H9 (cell line): ENCODE measurements at regions not wholly inside any gene's neighbourhood (a gene's known extent, or its start where the extent isn't known, plus 50 kb on each side); places are given as distances from the start of the nearest gene placed in this dataset.

Experiments
- DNase-seq: peaks from one replicate; pipeline ENCODE4 v3.0.0-alpha.2; 2017
- H2AFZ ChIP-seq: one replicate; pipeline ENCODE4 v1.6.1; 2013; ENCODE audit warnings: mild to moderate bottlenecking, low read length, control low read depth, moderate library complexity
- H2AK5ac ChIP-seq: 2 replicates; pipeline ENCODE4 v1.6.1; 2013; ENCODE audit warnings: low read length, control low read depth, mixed read lengths; ENCODE audit not compliant: insufficient read length
- H2BK120ac ChIP-seq: one replicate; pipeline ENCODE4 v1.6.1; 2013; ENCODE audit warnings: low read depth, mild to moderate bottlenecking, low read length, control low read depth, inconsistent platforms; ENCODE audit not compliant: poor library complexity, severe bottlenecking
- H2BK12ac ChIP-seq: 2 replicates; pipeline ENCODE4 v1.6.1; 2013; ENCODE audit warnings: low read length, control low read depth, mixed read lengths, low read depth; ENCODE audit not compliant: insufficient read length
- H2BK15ac ChIP-seq: 2 replicates; pipeline ENCODE4 v1.6.1; 2013; ENCODE audit warnings: low read depth, low read length, control low read depth
- H2BK20ac ChIP-seq: one replicate; pipeline ENCODE4 v1.6.1; 2013; ENCODE audit warnings: low read depth, mild to moderate bottlenecking, low read length, control low read depth, inconsistent platforms; ENCODE audit not compliant: poor library complexity, severe bottlenecking
- H2BK5ac ChIP-seq: 2 replicates; pipeline ENCODE4 v1.6.1; 2013; ENCODE audit warnings: low read length, control low read depth, mixed read lengths; ENCODE audit not compliant: insufficient read length
- H3K14ac ChIP-seq: 2 replicates; pipeline ENCODE4 v1.6.1; 2013; ENCODE audit warnings: low read length, control low read depth; ENCODE audit not compliant: insufficient read depth
- H3K18ac ChIP-seq: 2 replicates; pipeline ENCODE4 v1.6.1; 2013; ENCODE audit warnings: low read depth, mild to moderate bottlenecking, mixed read lengths, low read length, control low read depth; ENCODE audit not compliant: insufficient read length
- H3K23ac ChIP-seq: 2 replicates; pipeline ENCODE4 v1.6.1; 2013; ENCODE audit warnings: low read length, control low read depth, mixed read lengths, low read depth; ENCODE audit not compliant: insufficient read length
- H3K23me2 ChIP-seq: 2 replicates; pipeline ENCODE4 v1.6.1; 2013; ENCODE audit warnings: low read depth, mild to moderate bottlenecking, mixed read lengths, low read length, control low read depth; ENCODE audit not compliant: insufficient read length, poor library complexity, severe bottlenecking
- H3K27ac ChIP-seq: 2 replicates; pipeline ENCODE4 v1.5.1; 2013; ENCODE audit warnings: low read length, control low read depth, mixed read lengths, low read depth; ENCODE audit not compliant: insufficient read length
- H3K27me3 ChIP-seq: 2 replicates; pipeline ENCODE4 v1.6.1; 2013; ENCODE audit warnings: low read length, control low read depth, inconsistent platforms; ENCODE audit not compliant: insufficient read depth
- H3K4ac ChIP-seq: 2 replicates; pipeline ENCODE4 v1.6.1; 2013; ENCODE audit warnings: low read depth, mild to moderate bottlenecking, control low read depth, inconsistent platforms, low read length, moderate library complexity
- H3K4me1 ChIP-seq: 2 replicates; pipeline ENCODE4 v1.6.1; 2013; ENCODE audit warnings: low read length, control low read depth, inconsistent platforms; ENCODE audit not compliant: insufficient read depth
- H3K4me2 ChIP-seq: 2 replicates; pipeline ENCODE4 v1.6.1; 2013; ENCODE audit warnings: low read length, control low read depth, mixed read lengths; ENCODE audit not compliant: insufficient read length, insufficient read depth
- H3K56ac ChIP-seq: 2 replicates; pipeline ENCODE4 v1.6.1; 2013; ENCODE audit warnings: low read depth, mild to moderate bottlenecking, mixed read lengths, low read length, control low read depth; ENCODE audit not compliant: insufficient read length
- H3K79me1 ChIP-seq: 2 replicates; pipeline ENCODE4 v1.6.1; 2013; ENCODE audit warnings: low read depth, mild to moderate bottlenecking, moderate library complexity, low read length, control low read depth, inconsistent platforms; ENCODE audit not compliant: insufficient read depth, poor library complexity, severe bottlenecking
- H3K79me2 ChIP-seq: 2 replicates; pipeline ENCODE4 v1.6.1; 2013; ENCODE audit warnings: low read length, control low read depth, inconsistent platforms; ENCODE audit not compliant: insufficient read depth
- H3K9ac ChIP-seq: 2 replicates; pipeline ENCODE4 v1.6.1; 2013; ENCODE audit warnings: low read length, control low read depth, mixed read lengths; ENCODE audit not compliant: insufficient read length; ENCODE audit errors: extremely low read depth
- H3K9me3 ChIP-seq: one replicate; pipeline ENCODE4 v1.6.1; 2013; ENCODE audit warnings: low read depth, low read length, inconsistent platforms; ENCODE audit not compliant: control insufficient read depth
- H3T11ph ChIP-seq: one replicate; pipeline ENCODE4 v1.6.1; 2013; ENCODE audit warnings: mild to moderate bottlenecking, low read length, control low read depth, inconsistent platforms
- H4K20me1 ChIP-seq: one replicate; pipeline ENCODE4 v1.6.1; 2013; ENCODE audit not compliant: control insufficient read depth, insufficient read length, insufficient read depth
- H4K5ac ChIP-seq: 2 replicates; pipeline ENCODE4 v1.6.1; 2013; ENCODE audit warnings: low read depth, mild to moderate bottlenecking, mixed read lengths, low read length, control low read depth; ENCODE audit not compliant: insufficient read length
- H4K8ac ChIP-seq: replicated peaks from 2 replicates; pipeline ENCODE4 v1.6.1; 2013; ENCODE audit warnings: low read length, control low read depth, mixed read lengths, low read depth; ENCODE audit not compliant: insufficient read length
- H4K91ac ChIP-seq: 2 replicates; pipeline ENCODE4 v1.6.1; 2013; ENCODE audit warnings: low read depth, mild to moderate bottlenecking, moderate library complexity, mixed read lengths, low read length, control low read depth; ENCODE audit not compliant: insufficient read length
- H3K27ac Mint-ChIP-seq, 3 experiments: 2 replicates in 2 of 3; 3 replicates in 1 of 3; pipeline ENCODE4 v1.8.0; 2020 to 2021; ENCODE audit warnings: mixed read lengths in 3 of 3, mild to moderate bottlenecking in 1 of 3, moderate library complexity in 1 of 3
- H3K27me3 Mint-ChIP-seq: 2 replicates; pipeline ENCODE4 v1.8.0; 2021; ENCODE audit warnings: low read depth, mild to moderate bottlenecking, moderate library complexity, mixed read lengths
- H3K36me3 Mint-ChIP-seq, 3 experiments: 2 replicates in 2 of 3; 3 replicates in 1 of 3; pipeline ENCODE4 v1.8.0; 2020 to 2021; ENCODE audit warnings: low read depth in 3 of 3, mixed read lengths in 3 of 3; ENCODE audit not compliant: insufficient read depth in 1 of 3
- H3K4me1 Mint-ChIP-seq, 2 experiments: 2 replicates each; pipeline ENCODE4 v1.8.0; 2020; ENCODE audit warnings: mixed read lengths in 2 of 2
- H3K4me3 Mint-ChIP-seq, 2 experiments: 2 replicates in 1 of 2; 3 replicates in 1 of 2; pipeline ENCODE4 v1.8.0; 2020 to 2021; ENCODE audit warnings: mild to moderate bottlenecking in 2 of 2, mixed read lengths in 2 of 2, moderate library complexity in 1 of 2
- H3K9me3 Mint-ChIP-seq, 2 experiments: 2 replicates in 1 of 2; 3 replicates in 1 of 2; pipeline ENCODE4 v1.8.0; 2020; ENCODE audit warnings: mild to moderate bottlenecking in 2 of 2, mixed read lengths in 2 of 2, moderate library complexity in 1 of 2
- WGBS: extraction: QIAGEN DNeasy Blood & Tissue Kit; methylation state at CpG from one replicate; pipeline ENCODE4 v1.1.7; 2013; ENCODE audit warnings: missing lambda C conversion rate, low lambda C conversion rate, mixed read lengths; ENCODE audit not compliant: insufficient read length; ENCODE audit errors: extremely low coverage; 5-methylcytosine and 5-hydroxymethylcytosine counted together
- TF ChIP-seq, protein P1 (sequence below): fragments of 200-600 bp; sonication (generic); conservative IDR thresholded peaks from 3 replicates; pipeline ENCODE4 v1.8.0; 2021; ENCODE audit warnings: antibody characterized with exemption, mild to moderate bottlenecking

DNA sequence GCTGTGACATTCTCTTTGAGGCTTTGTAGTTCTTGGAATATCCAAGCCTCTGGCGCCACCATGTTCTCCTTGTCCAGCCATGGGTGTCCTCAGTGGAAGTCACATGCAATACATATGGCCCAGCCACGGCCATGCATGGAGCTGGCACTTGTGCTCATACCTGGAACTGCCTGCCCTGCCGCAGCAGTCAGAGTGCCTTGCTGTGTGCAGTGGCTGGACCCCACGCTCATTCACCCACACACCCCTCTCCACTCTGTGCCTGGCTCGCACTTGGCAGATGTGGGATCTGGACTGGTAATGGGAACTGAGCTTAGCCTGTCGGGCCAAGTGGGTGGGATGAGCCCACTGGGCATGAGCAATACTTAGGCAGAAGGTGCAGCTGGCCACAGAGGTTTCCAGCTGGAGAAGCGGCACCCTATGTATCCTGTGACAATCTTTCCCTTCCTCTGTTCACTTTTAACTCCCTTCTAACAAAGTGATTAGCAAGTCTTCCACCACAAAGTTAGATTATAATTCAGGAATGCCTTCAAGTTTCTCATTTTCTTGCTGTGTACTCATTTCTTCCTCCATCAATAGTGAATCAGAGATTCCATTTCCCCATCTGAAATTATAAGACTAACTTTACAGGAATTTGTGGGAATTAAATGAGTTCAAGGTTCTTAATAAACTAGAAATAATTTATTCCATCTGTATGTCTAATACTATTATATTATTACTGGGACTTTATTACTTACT lies 351.6 kb upstream of the NCAM2 start:
- Histone ChIP-seq H3K56ac (no peak overlapping the region), H3K27me3 (no peaks in the 10 kb centered on the region), H2BK12ac (no peak overlapping the region), H2BK5ac (no peak overlapping the region), H3K18ac (no peak overlapping the region), H4K8ac (no peak overlapping the region), H3K4ac (no peak overlapping the region), H3K23ac (no peak overlapping the region), H4K5ac (no peak overlapping the region), H3K9ac (no peak overlapping the region), H4K20me1 (no peaks in the 10 kb centered on the region), H2BK15ac (no peak overlapping the region), H3K14ac (no peak overlapping the region), H3K27ac (no peak overlapping the region), H3K4me2 (no peak overlapping the region), H2AK5ac (no peak overlapping the region), H3K23me2 (no peaks in the 10 kb centered on the region), H2BK20ac (no peak overlapping the region), H3K9me3 (peaks cover 14% of the 10 kb centered on the region), H3T11ph (no peak overlapping the region), H2AFZ (no peak overlapping the region), H3K79me1 (no peaks in the 10 kb centered on the region), H3K4me1 (no peaks in the 10 kb centered on the region), H2BK120ac (no peak overlapping the region), H4K91ac (no peak overlapping the region), H3K79me2 (no peaks in the 10 kb centered on the region)
- TF ChIP-seq, protein P1, sequence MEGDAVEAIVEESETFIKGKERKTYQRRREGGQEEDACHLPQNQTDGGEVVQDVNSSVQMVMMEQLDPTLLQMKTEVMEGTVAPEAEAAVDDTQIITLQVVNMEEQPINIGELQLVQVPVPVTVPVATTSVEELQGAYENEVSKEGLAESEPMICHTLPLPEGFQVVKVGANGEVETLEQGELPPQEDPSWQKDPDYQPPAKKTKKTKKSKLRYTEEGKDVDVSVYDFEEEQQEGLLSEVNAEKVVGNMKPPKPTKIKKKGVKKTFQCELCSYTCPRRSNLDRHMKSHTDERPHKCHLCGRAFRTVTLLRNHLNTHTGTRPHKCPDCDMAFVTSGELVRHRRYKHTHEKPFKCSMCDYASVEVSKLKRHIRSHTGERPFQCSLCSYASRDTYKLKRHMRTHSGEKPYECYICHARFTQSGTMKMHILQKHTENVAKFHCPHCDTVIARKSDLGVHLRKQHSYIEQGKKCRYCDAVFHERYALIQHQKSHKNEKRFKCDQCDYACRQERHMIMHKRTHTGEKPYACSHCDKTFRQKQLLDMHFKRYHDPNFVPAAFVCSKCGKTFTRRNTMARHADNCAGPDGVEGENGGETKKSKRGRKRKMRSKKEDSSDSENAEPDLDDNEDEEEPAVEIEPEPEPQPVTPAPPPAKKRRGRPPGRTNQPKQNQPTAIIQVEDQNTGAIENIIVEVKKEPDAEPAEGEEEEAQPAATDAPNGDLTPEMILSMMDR, result no peak
- H3K9me3 Mint-ChIP-seq, result peaks cover 10 to 14% of the 10 kb centered on the region in 2 experiments; a peak in 3 of 5 replicates
- peaks cover 5 to 9% of the 10 kb centered on the region in 2 experiments for H3K4me1 Mint-ChIP-seq
- DNase-seq, result no peak
- H3K27me3 Mint-ChIP-seq, result no peaks in the 10 kb centered on the region
- no peak overlapping the region for H3K4me3 Mint-ChIP-seq
- peaks cover 2 to 13% (median 9%) of the 10 kb centered on the region in 3 experiments; a peak in 6 of 7 replicates for H3K36me3 Mint-ChIP-seq
- no CpG with 5 or more reads among the region's 7 CpGs for WGBS
- H3K27ac Mint-ChIP-seq, result no peak overlapping the region
